Activated CD8-positive, alpha-beta memory T cell treated with anti-CD3 and anti-CD28 coated beads, Interleukin-2, amount 10 ng/mL, durations not matched to agents 7 days and 5 days (primary cell): ENCODE measurements at regions not wholly inside any gene's neighbourhood (a gene's known extent, or its start where the extent isn't known, plus 50 kb on each side); places are given as distances from the start of the nearest gene placed in this dataset.
"Not testable (repeated sequence)": the region's sequence is repeated elsewhere in the genome, so short reads cannot be mapped to it uniquely, and the experiment has no call there.

ENCODE experiments used
- ATAC-seq: fragments of 150-1000 bp; cut with Tn5 transposase; one replicate; pipeline ENCODE4 v1.10.0; 2021; ENCODE audit warnings: moderate library complexity
- CTCF ChIA-PET: fragments of 350-600 bp; sonication (Branson Sonifier 250); formaldehyde crosslinking; loops from one replicate; lab custom pipeline; 2021; ENCODE audit warnings: antibody characterized with exemption; lab: Charles Lee
- DNase-seq: peaks from one replicate; pipeline ENCODE4 v3.0.0-alpha.2; 2020
- H3K27ac Mint-ChIP-seq: one replicate; pipeline ENCODE4 v1.8.0; 2021; ENCODE audit warnings: mild to moderate bottlenecking, mixed read lengths
- H3K27me3 Mint-ChIP-seq: one replicate; pipeline ENCODE4 v1.8.0; 2021; ENCODE audit warnings: mixed read lengths
- H3K36me3 Mint-ChIP-seq: one replicate; pipeline ENCODE4 v1.8.0; 2021; ENCODE audit warnings: mild to moderate bottlenecking, mixed read lengths
- H3K4me1 Mint-ChIP-seq: one replicate; pipeline ENCODE4 v1.8.0; 2021; ENCODE audit warnings: mixed read lengths
- H3K4me3 Mint-ChIP-seq: one replicate; pipeline ENCODE4 v1.8.0; 2021; ENCODE audit warnings: mild to moderate bottlenecking, moderate library complexity, mixed read lengths
- H3K9me3 Mint-ChIP-seq: one replicate; pipeline ENCODE4 v1.8.0; 2022; ENCODE audit warnings: low read depth, mixed read lengths

- Mint-ChIP-seq H3K27ac (no peak overlapping the region), H3K9me3 (no peaks in the 10 kb centered on the region), H3K36me3 (no peaks in the 10 kb centered on the region), H3K4me3 (no peak overlapping the region), H3K27me3 (no peaks in the 10 kb centered on the region), H3K4me1 (peaks cover 2% of the 10 kb centered on the region)
- CTCF ChIA-PET, result no interaction called here
- no peak for DNase-seq
- no peak for ATAC-seq
These were observed 76.1 kb upstream of the PHACTR1 start for GRCh38 chr6:12640438-12640837.

DNA sequence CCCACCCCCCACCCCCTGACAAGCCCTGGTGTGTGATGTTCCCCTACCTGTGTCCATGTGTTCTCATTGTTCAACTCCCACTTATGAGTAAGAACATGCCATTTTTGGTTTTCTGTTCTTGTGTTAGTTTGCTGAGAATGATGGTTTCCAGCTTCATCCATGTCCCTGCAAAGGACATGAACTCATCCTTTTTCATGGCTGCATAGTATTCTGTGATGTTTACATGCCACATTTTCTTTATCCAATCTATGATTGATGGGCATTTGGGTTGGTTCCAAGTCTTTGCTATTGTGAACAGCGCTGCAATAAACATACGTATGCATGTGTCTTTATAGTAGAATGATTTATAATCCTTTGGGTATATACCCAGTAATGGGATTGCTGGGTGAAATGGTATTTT, 74.8 kb upstream of the PHACTR1 start:
- H3K9me3 Mint-ChIP-seq, CTCF ChIA-PET, H3K27me3 Mint-ChIP-seq, H3K27ac Mint-ChIP-seq, DNase-seq, ATAC-seq, H3K4me3 Mint-ChIP-seq, H3K4me1 Mint-ChIP-seq, H3K36me3 Mint-ChIP-seq: not testable (repeated sequence)

DNA sequence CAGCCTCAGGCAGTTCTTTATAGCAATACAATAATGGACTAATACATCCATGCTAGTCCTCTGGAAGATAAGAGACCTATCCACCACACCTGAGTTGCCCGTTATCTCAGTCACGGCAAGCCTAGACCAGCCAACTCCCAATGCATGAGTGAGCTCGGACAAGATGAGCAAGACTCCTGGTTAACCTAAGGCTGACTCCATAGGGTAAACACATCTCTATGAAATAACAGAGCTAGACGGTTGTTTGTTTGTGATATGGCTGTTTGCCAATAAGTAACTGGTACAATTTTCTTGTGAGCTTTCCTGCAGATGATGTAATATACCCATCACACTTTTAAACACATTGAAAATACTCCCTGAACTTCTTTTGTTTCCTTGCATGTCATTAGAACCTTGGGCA, 70.6 kb upstream of the PHACTR1 start:
- CTCF ChIA-PET, result no interaction called here
- H3K27me3 Mint-ChIP-seq, result no peaks in the 10 kb centered on the region
- H3K4me1 Mint-ChIP-seq, result no peaks in the 10 kb centered on the region
- H3K9me3 Mint-ChIP-seq, result no peaks in the 10 kb centered on the region
- no peak for DNase-seq
- H3K27ac Mint-ChIP-seq, result no peak overlapping the region
- H3K4me3 Mint-ChIP-seq, result no peak overlapping the region
- no peak for ATAC-seq
- no peaks in the 10 kb centered on the region for H3K36me3 Mint-ChIP-seq

- ATAC-seq (no peak), DNase-seq (no peak)
- no peaks in the 10 kb centered on the region for H3K27me3 Mint-ChIP-seq
- H3K27ac Mint-ChIP-seq, result no peak overlapping the region
- CTCF ChIA-PET, result no interaction called here
- H3K4me3 Mint-ChIP-seq, result no peak overlapping the region
- no peaks in the 10 kb centered on the region for H3K36me3 Mint-ChIP-seq
- no peaks in the 10 kb centered on the region for H3K9me3 Mint-ChIP-seq
- no peaks in the 10 kb centered on the region for H3K4me1 Mint-ChIP-seq
These were observed 68.4 kb upstream of the PHACTR1 start for GRCh38 chr6:12648171-12648570.

- no peaks in the 10 kb centered on the region for H3K27me3 Mint-ChIP-seq
- CTCF ChIA-PET, result no interaction called here
- no peaks in the 10 kb centered on the region for H3K36me3 Mint-ChIP-seq
- H3K27ac Mint-ChIP-seq, result no peak overlapping the region
- ATAC-seq (no peak), DNase-seq (no peak)
- H3K4me3 Mint-ChIP-seq, result no peak overlapping the region
- H3K9me3 Mint-ChIP-seq, result no peaks in the 10 kb centered on the region
- H3K4me1 Mint-ChIP-seq, result no peaks in the 10 kb centered on the region
These were observed 67.2 kb upstream of the PHACTR1 start for GRCh38 chr6:12649325-12649724.

- CTCF ChIA-PET, result no interaction called here
- ATAC-seq, result no peak
These were observed 63.1 kb upstream of the PHACTR1 start for GRCh38 chr6:12653486-12653885.

DNA sequence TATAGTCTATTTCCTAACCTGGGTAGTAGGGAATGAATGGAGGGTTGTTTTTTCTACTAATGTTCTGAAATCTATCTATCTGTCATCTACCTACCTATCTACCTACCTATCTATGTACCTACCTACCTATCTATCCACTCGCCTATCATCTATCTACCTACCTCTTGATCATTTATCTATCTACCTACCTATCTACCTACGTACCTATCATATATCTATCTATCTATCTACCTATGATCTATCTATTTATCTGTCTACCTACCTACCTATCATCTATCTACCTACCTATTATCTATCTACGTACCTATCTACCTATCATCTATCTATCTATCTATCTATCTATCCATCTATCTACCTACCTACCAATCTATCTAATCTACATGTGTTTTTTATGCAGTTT, 62.5 kb upstream of the PHACTR1 start:
- no peaks in the 10 kb centered on the region for H3K36me3 Mint-ChIP-seq
- no peak overlapping the region for H3K27ac Mint-ChIP-seq
- CTCF ChIA-PET, result no interaction called here
- no peak for DNase-seq
- no peak for ATAC-seq
- H3K4me1 Mint-ChIP-seq, result peaks cover 3% of the 10 kb centered on the region
- no peaks in the 10 kb centered on the region for H3K9me3 Mint-ChIP-seq
- no peaks in the 10 kb centered on the region for H3K27me3 Mint-ChIP-seq
- no peak overlapping the region for H3K4me3 Mint-ChIP-seq

More at GRCh38 chr6:12653486-12653885, 63.1 kb upstream of the PHACTR1 start:
- no peak overlapping the region for H3K27ac Mint-ChIP-seq
- no peak overlapping the region for H3K4me3 Mint-ChIP-seq
- no peaks in the 10 kb centered on the region for H3K36me3 Mint-ChIP-seq
- no peaks in the 10 kb centered on the region for H3K27me3 Mint-ChIP-seq
- H3K4me1 Mint-ChIP-seq, result peaks cover 3% of the 10 kb centered on the region
- DNase-seq, result no peak
- H3K9me3 Mint-ChIP-seq, result no peaks in the 10 kb centered on the region

DNA sequence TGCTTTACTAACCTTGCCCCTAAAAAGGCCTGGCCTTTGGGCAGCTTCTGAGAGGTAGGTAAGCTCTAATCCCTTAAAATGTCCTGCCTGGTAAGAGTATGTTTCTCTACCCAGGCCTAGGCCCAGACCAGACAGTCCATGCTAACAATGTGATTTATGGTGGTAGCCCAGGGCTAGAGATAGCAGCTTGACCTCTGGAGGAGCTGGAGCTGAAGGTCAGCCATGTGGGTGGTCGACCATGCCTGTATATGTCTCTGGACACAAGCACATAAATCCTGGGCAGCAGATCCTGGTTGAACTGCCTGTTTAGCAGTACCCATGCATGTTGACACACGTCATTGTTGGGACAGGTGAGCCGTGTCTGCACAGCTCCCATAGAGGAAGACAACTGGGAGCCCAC, 62.1 kb upstream of the PHACTR1 start:
- ATAC-seq (no peak), DNase-seq (no peak)
- CTCF ChIA-PET, result no interaction called here
- no peak overlapping the region for H3K27ac Mint-ChIP-seq
- H3K4me3 Mint-ChIP-seq, result no peak overlapping the region
- H3K36me3 Mint-ChIP-seq, result no peaks in the 10 kb centered on the region
- H3K9me3 Mint-ChIP-seq, result no peaks in the 10 kb centered on the region
- no peaks in the 10 kb centered on the region for H3K27me3 Mint-ChIP-seq
- peaks cover 3% of the 10 kb centered on the region for H3K4me1 Mint-ChIP-seq

DNA sequence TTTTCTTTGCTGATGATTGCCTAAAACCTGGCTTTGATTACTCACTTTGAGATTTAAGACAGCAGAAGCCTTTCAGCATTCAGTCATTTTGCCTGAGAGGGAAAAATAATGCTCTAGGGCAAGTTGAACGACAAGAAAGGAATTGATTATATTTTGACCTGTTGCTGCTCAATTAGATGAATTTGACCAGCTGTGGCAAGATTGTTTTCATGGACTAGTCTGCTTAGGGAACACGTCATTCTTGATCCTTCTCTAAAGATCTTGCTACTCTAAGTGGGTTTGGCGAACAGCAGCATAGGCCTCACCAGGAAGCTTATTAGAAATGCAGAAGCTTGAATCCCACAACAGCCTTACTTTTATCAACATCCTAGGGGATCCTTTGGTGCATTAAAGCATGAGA, 59.7 kb upstream of the PHACTR1 start:
- ATAC-seq (no peak), DNase-seq (no peak)
- Mint-ChIP-seq H3K4me1 (peaks cover 3% of the 10 kb centered on the region), H3K27ac (no peak overlapping the region), H3K27me3 (no peaks in the 10 kb centered on the region), H3K9me3 (no peaks in the 10 kb centered on the region), H3K4me3 (no peak overlapping the region), H3K36me3 (no peaks in the 10 kb centered on the region)
- CTCF ChIA-PET, result no interaction called here

- Mint-ChIP-seq H3K9me3 (no peaks in the 10 kb centered on the region), H3K4me1 (peaks cover 3% of the 10 kb centered on the region), H3K36me3 (no peaks in the 10 kb centered on the region), H3K27me3 (no peaks in the 10 kb centered on the region), H3K27ac (no peak overlapping the region), H3K4me3 (no peak overlapping the region)
- ATAC-seq (no peak), DNase-seq (no peak)
- CTCF ChIA-PET, result no interaction called here
These were observed 58.7 kb upstream of the PHACTR1 start for GRCh38 chr6:12657884-12658283.

GRCh38 chr6:12661432-12662089, 55.0 kb upstream of the PHACTR1 start:
- H3K36me3 Mint-ChIP-seq, result no peaks in the 10 kb centered on the region
- no peaks in the 10 kb centered on the region for H3K9me3 Mint-ChIP-seq
- H3K27ac Mint-ChIP-seq, result no peak overlapping the region
- H3K4me3 Mint-ChIP-seq, result no peak overlapping the region
- no peaks in the 10 kb centered on the region for H3K27me3 Mint-ChIP-seq
- CTCF ChIA-PET, result no interaction called here
- DNase-seq (no peak), ATAC-seq (no peak)
- no peaks in the 10 kb centered on the region for H3K4me1 Mint-ChIP-seq
